H9 (cell line): ENCODE measurements at regions not wholly inside any gene's neighbourhood (a gene's known extent, or its start where the extent isn't known, plus 50 kb on each side); places are given as distances from the start of the nearest gene placed in this dataset.

Experiments used
- DNase-seq: peaks from one replicate; pipeline ENCODE4 v3.0.0-alpha.2; 2017
- H2AFZ ChIP-seq: one replicate; pipeline ENCODE4 v1.6.1; 2013; ENCODE audit warnings: mild to moderate bottlenecking, low read length, control low read depth, moderate library complexity
- H2AK5ac ChIP-seq: 2 replicates; pipeline ENCODE4 v1.6.1; 2013; ENCODE audit warnings: low read length, control low read depth, mixed read lengths; ENCODE audit not compliant: insufficient read length
- H2BK120ac ChIP-seq: one replicate; pipeline ENCODE4 v1.6.1; 2013; ENCODE audit warnings: low read depth, mild to moderate bottlenecking, low read length, control low read depth, inconsistent platforms; ENCODE audit not compliant: poor library complexity, severe bottlenecking
- H2BK12ac ChIP-seq: 2 replicates; pipeline ENCODE4 v1.6.1; 2013; ENCODE audit warnings: low read length, control low read depth, mixed read lengths, low read depth; ENCODE audit not compliant: insufficient read length
- H2BK15ac ChIP-seq: 2 replicates; pipeline ENCODE4 v1.6.1; 2013; ENCODE audit warnings: low read depth, low read length, control low read depth
- H2BK20ac ChIP-seq: one replicate; pipeline ENCODE4 v1.6.1; 2013; ENCODE audit warnings: low read depth, mild to moderate bottlenecking, low read length, control low read depth, inconsistent platforms; ENCODE audit not compliant: poor library complexity, severe bottlenecking
- H2BK5ac ChIP-seq: 2 replicates; pipeline ENCODE4 v1.6.1; 2013; ENCODE audit warnings: low read length, control low read depth, mixed read lengths; ENCODE audit not compliant: insufficient read length
- H3K14ac ChIP-seq: 2 replicates; pipeline ENCODE4 v1.6.1; 2013; ENCODE audit warnings: low read length, control low read depth; ENCODE audit not compliant: insufficient read depth
- H3K18ac ChIP-seq: 2 replicates; pipeline ENCODE4 v1.6.1; 2013; ENCODE audit warnings: low read depth, mild to moderate bottlenecking, mixed read lengths, low read length, control low read depth; ENCODE audit not compliant: insufficient read length
- H3K23ac ChIP-seq: 2 replicates; pipeline ENCODE4 v1.6.1; 2013; ENCODE audit warnings: low read length, control low read depth, mixed read lengths, low read depth; ENCODE audit not compliant: insufficient read length
- H3K23me2 ChIP-seq: 2 replicates; pipeline ENCODE4 v1.6.1; 2013; ENCODE audit warnings: low read depth, mild to moderate bottlenecking, mixed read lengths, low read length, control low read depth; ENCODE audit not compliant: insufficient read length, poor library complexity, severe bottlenecking
- H3K27ac ChIP-seq: 2 replicates; pipeline ENCODE4 v1.5.1; 2013; ENCODE audit warnings: low read length, control low read depth, mixed read lengths, low read depth; ENCODE audit not compliant: insufficient read length
- H3K27me3 ChIP-seq: 2 replicates; pipeline ENCODE4 v1.6.1; 2013; ENCODE audit warnings: low read length, control low read depth, inconsistent platforms; ENCODE audit not compliant: insufficient read depth
- H3K4ac ChIP-seq: 2 replicates; pipeline ENCODE4 v1.6.1; 2013; ENCODE audit warnings: low read depth, mild to moderate bottlenecking, control low read depth, inconsistent platforms, low read length, moderate library complexity
- H3K4me1 ChIP-seq: 2 replicates; pipeline ENCODE4 v1.6.1; 2013; ENCODE audit warnings: low read length, control low read depth, inconsistent platforms; ENCODE audit not compliant: insufficient read depth
- H3K4me2 ChIP-seq: 2 replicates; pipeline ENCODE4 v1.6.1; 2013; ENCODE audit warnings: low read length, control low read depth, mixed read lengths; ENCODE audit not compliant: insufficient read length, insufficient read depth
- H3K56ac ChIP-seq: 2 replicates; pipeline ENCODE4 v1.6.1; 2013; ENCODE audit warnings: low read depth, mild to moderate bottlenecking, mixed read lengths, low read length, control low read depth; ENCODE audit not compliant: insufficient read length
- H3K79me1 ChIP-seq: 2 replicates; pipeline ENCODE4 v1.6.1; 2013; ENCODE audit warnings: low read depth, mild to moderate bottlenecking, moderate library complexity, low read length, control low read depth, inconsistent platforms; ENCODE audit not compliant: insufficient read depth, poor library complexity, severe bottlenecking
- H3K79me2 ChIP-seq: 2 replicates; pipeline ENCODE4 v1.6.1; 2013; ENCODE audit warnings: low read length, control low read depth, inconsistent platforms; ENCODE audit not compliant: insufficient read depth
- H3K9ac ChIP-seq: 2 replicates; pipeline ENCODE4 v1.6.1; 2013; ENCODE audit warnings: low read length, control low read depth, mixed read lengths; ENCODE audit not compliant: insufficient read length; ENCODE audit errors: extremely low read depth
- H3K9me3 ChIP-seq: one replicate; pipeline ENCODE4 v1.6.1; 2013; ENCODE audit warnings: low read depth, low read length, inconsistent platforms; ENCODE audit not compliant: control insufficient read depth
- H3T11ph ChIP-seq: one replicate; pipeline ENCODE4 v1.6.1; 2013; ENCODE audit warnings: mild to moderate bottlenecking, low read length, control low read depth, inconsistent platforms
- H4K20me1 ChIP-seq: one replicate; pipeline ENCODE4 v1.6.1; 2013; ENCODE audit not compliant: control insufficient read depth, insufficient read length, insufficient read depth
- H4K5ac ChIP-seq: 2 replicates; pipeline ENCODE4 v1.6.1; 2013; ENCODE audit warnings: low read depth, mild to moderate bottlenecking, mixed read lengths, low read length, control low read depth; ENCODE audit not compliant: insufficient read length
- H4K8ac ChIP-seq: replicated peaks from 2 replicates; pipeline ENCODE4 v1.6.1; 2013; ENCODE audit warnings: low read length, control low read depth, mixed read lengths, low read depth; ENCODE audit not compliant: insufficient read length
- H4K91ac ChIP-seq: 2 replicates; pipeline ENCODE4 v1.6.1; 2013; ENCODE audit warnings: low read depth, mild to moderate bottlenecking, moderate library complexity, mixed read lengths, low read length, control low read depth; ENCODE audit not compliant: insufficient read length
- H3K27ac Mint-ChIP-seq, 3 experiments: 2 replicates in 2 of 3; 3 replicates in 1 of 3; pipeline ENCODE4 v1.8.0; 2020 to 2021; ENCODE audit warnings: mixed read lengths in 3 of 3, mild to moderate bottlenecking in 1 of 3, moderate library complexity in 1 of 3
- H3K27me3 Mint-ChIP-seq: 2 replicates; pipeline ENCODE4 v1.8.0; 2021; ENCODE audit warnings: low read depth, mild to moderate bottlenecking, moderate library complexity, mixed read lengths
- H3K36me3 Mint-ChIP-seq, 3 experiments: 2 replicates in 2 of 3; 3 replicates in 1 of 3; pipeline ENCODE4 v1.8.0; 2020 to 2021; ENCODE audit warnings: low read depth in 3 of 3, mixed read lengths in 3 of 3; ENCODE audit not compliant: insufficient read depth in 1 of 3
- H3K4me1 Mint-ChIP-seq, 2 experiments: 2 replicates each; pipeline ENCODE4 v1.8.0; 2020; ENCODE audit warnings: mixed read lengths in 2 of 2
- H3K4me3 Mint-ChIP-seq, 2 experiments: 2 replicates in 1 of 2; 3 replicates in 1 of 2; pipeline ENCODE4 v1.8.0; 2020 to 2021; ENCODE audit warnings: mild to moderate bottlenecking in 2 of 2, mixed read lengths in 2 of 2, moderate library complexity in 1 of 2
- H3K9me3 Mint-ChIP-seq, 2 experiments: 2 replicates in 1 of 2; 3 replicates in 1 of 2; pipeline ENCODE4 v1.8.0; 2020; ENCODE audit warnings: mild to moderate bottlenecking in 2 of 2, mixed read lengths in 2 of 2, moderate library complexity in 1 of 2
- WGBS: extraction: QIAGEN DNeasy Blood & Tissue Kit; methylation state at CpG from one replicate; pipeline ENCODE4 v1.1.7; 2013; ENCODE audit warnings: missing lambda C conversion rate, low lambda C conversion rate, mixed read lengths; ENCODE audit not compliant: insufficient read length; ENCODE audit errors: extremely low coverage; 5-methylcytosine and 5-hydroxymethylcytosine counted together
- TF ChIP-seq, protein P1 (sequence below): fragments of 200-600 bp; sonication (generic); conservative IDR thresholded peaks from 3 replicates; pipeline ENCODE4 v1.8.0; 2021; ENCODE audit warnings: antibody characterized with exemption, mild to moderate bottlenecking

DNA sequence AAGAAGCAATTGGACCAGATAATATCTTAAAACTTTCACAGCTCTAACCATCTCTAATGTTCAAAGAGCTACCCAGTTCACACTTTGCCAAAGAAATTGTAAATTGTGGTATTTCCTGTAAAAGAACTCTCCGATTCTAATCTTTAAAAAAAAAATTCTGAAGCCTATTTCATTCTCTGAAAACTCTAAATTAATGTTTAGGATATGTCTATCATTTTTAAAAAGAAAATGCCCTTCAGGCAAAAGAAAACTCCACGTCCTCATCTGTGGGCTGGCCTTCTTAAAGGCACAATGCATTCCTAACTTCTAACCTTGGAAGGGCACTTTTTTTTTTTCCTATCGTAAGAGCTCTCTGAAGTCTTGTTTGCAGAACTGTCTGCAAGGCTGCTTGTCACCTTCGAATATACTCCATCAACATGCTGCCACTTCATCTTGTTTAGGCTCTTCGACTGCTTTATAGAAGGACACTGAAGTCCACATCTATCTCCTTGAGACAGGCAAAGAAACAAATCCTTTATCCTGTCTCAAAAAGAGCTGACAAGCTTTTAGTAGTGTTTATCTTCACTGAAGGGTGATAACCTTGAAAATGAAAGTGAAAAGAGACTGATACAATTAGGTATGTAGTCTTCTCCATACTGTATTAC is 124.3 kb upstream of the SLC39A10 start:
- Histone ChIP-seq H3K9me3 (no peaks in the 10 kb centered on the region), H3K79me2 (no peaks in the 10 kb centered on the region), H3K27me3 (no peaks in the 10 kb centered on the region), H2AK5ac (no peak overlapping the region), H3K79me1 (no peaks in the 10 kb centered on the region), H2BK120ac (no peak overlapping the region), H2BK5ac (no peak overlapping the region), H3K14ac (no peak overlapping the region), H2BK20ac (no peak overlapping the region), H4K20me1 (no peaks in the 10 kb centered on the region), H3K4ac (no peak overlapping the region), H3K27ac (no peak overlapping the region), H2BK15ac (no peak overlapping the region), H3K56ac (no peak overlapping the region), H3K4me1 (no peaks in the 10 kb centered on the region; the same call in 1 of the 2 replicates), H3K18ac (no peak overlapping the region), H3K23ac (no peak overlapping the region), H3T11ph (no peak overlapping the region), H2AFZ (no peak overlapping the region), H2BK12ac (no peak overlapping the region), H3K9ac (no peak overlapping the region), H3K4me2 (no peak overlapping the region), H4K91ac (no peak overlapping the region), H4K8ac (no peak overlapping the region), H4K5ac (no peak overlapping the region), H3K23me2 (no peaks in the 10 kb centered on the region)
- WGBS = no CpG with 5 or more reads among the region's 5 CpGs
- no peaks in the 10 kb centered on the region for H3K27me3 Mint-ChIP-seq
- H3K9me3 Mint-ChIP-seq = 0 out of 5 replicates have a peak, but pooled peaks cover 0 to 2% of the 10 kb centered on the region in 2 experiments
- no peak for DNase-seq
- no peak overlapping the region for H3K27ac Mint-ChIP-seq
- TF ChIP-seq, protein P1, sequence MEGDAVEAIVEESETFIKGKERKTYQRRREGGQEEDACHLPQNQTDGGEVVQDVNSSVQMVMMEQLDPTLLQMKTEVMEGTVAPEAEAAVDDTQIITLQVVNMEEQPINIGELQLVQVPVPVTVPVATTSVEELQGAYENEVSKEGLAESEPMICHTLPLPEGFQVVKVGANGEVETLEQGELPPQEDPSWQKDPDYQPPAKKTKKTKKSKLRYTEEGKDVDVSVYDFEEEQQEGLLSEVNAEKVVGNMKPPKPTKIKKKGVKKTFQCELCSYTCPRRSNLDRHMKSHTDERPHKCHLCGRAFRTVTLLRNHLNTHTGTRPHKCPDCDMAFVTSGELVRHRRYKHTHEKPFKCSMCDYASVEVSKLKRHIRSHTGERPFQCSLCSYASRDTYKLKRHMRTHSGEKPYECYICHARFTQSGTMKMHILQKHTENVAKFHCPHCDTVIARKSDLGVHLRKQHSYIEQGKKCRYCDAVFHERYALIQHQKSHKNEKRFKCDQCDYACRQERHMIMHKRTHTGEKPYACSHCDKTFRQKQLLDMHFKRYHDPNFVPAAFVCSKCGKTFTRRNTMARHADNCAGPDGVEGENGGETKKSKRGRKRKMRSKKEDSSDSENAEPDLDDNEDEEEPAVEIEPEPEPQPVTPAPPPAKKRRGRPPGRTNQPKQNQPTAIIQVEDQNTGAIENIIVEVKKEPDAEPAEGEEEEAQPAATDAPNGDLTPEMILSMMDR = no peak
- H3K4me3 Mint-ChIP-seq = no peak overlapping the region
- H3K36me3 Mint-ChIP-seq = no peaks in the 10 kb centered on the region
- H3K4me1 Mint-ChIP-seq = peaks cover 9 to 13% of the 10 kb centered on the region in 2 experiments
